ENCODE measurements at regions not wholly inside any gene's neighbourhood (a gene's known extent, or its start where the extent isn't known, plus 50 kb on each side); places are given as distances from the start of the nearest gene placed in this dataset.

GRCh38 chr18:22778996-22779395, 154.1 kb upstream of the RBBP8 start:
- TF ChIP-seq CTCF (IDR thresholded peaks at IDR 0.05) (no peak), POLR2A (IDR thresholded peaks at IDR 0.05) (no peak)
